IMR-90 (cell line): ENCODE measurements at regions not wholly inside any gene's neighbourhood (a gene's known extent, or its start where the extent isn't known, plus 50 kb on each side); places are given as distances from the start of the nearest gene placed in this dataset.

ENCODE experiments used
- ATAC-seq: fragments of 200-7000 bp; cut with Tn5 transposase; 2 replicates; pipeline ENCODE4 v1.9.1; 2020; ENCODE audit warnings: low read depth, mild to moderate bottlenecking, moderate library complexity
- BruUV-seq: library from RNA; stranded (reverse); fragments of 400-500 nt; replicated peaks from 2 replicates; lab custom pipeline; 2021; lab: Mats Ljungman, UMichigan
- CTCF ChIA-PET: fragments of 300-600 bp; formaldehyde crosslinking; extraction: SDS; loops from one replicate; lab custom pipeline; 2021; ENCODE audit warnings: antibody characterized with exemption; lab: Yijun Ruan, JAX
- POLR2A ChIA-PET: fragments of 300-600 bp; sonication (Branson Sonifier 250); formaldehyde crosslinking; loops from one replicate; lab custom pipeline; 2022; ENCODE audit warnings: antibody characterized with exemption; ENCODE audit not compliant: unreplicated experiment; lab: Charles Lee
- DNase-seq: peaks from one replicate; pipeline ENCODE4 v3.0.0; 2013
- H2AFZ ChIP-seq: replicated peaks from 2 replicates; pipeline ENCODE3; 2013; ENCODE audit warnings: low read length, mild to moderate bottlenecking; ENCODE audit not compliant: poor library complexity
- H2AK5ac ChIP-seq: 2 replicates; pipeline ENCODE4 v1.6.1; 2013; ENCODE audit warnings: low read depth, low read length, inconsistent platforms
- H2AK9ac ChIP-seq: replicated peaks from 2 replicates; pipeline ENCODE3; 2013; ENCODE audit warnings: mild to moderate bottlenecking, low read depth, low read length, moderate library complexity; ENCODE audit not compliant: poor library complexity
- H2BK120ac ChIP-seq: 2 replicates; pipeline ENCODE4 v1.6.1; 2013; ENCODE audit warnings: low read depth, low read length, inconsistent platforms
- H2BK15ac ChIP-seq: 3 replicates; pipeline ENCODE4 v1.6.1; 2013; ENCODE audit warnings: low read depth, low read length, inconsistent platforms
- H2BK20ac ChIP-seq: 2 replicates; pipeline ENCODE4 v1.6.1; 2013; ENCODE audit warnings: low read depth, mild to moderate bottlenecking, inconsistent platforms, low read length, moderate library complexity
- H2BK5ac ChIP-seq: 2 replicates; pipeline ENCODE4 v1.6.1; 2013; ENCODE audit warnings: mild to moderate bottlenecking, low read depth, low read length, inconsistent platforms; ENCODE audit not compliant: poor library complexity, severe bottlenecking
- H3K14ac ChIP-seq: replicated peaks from 2 replicates; pipeline ENCODE4 v1.6.1; 2013; ENCODE audit warnings: low read depth, low read length, inconsistent platforms
- H3K18ac ChIP-seq: 2 replicates; pipeline ENCODE4 v1.6.1; 2013; ENCODE audit warnings: low read depth, low read length, control low read depth
- H3K23ac ChIP-seq: 2 replicates; pipeline ENCODE4 v1.6.1; 2013; ENCODE audit warnings: low read depth, low read length, inconsistent platforms
- H3K27ac ChIP-seq: 2 replicates; pipeline ENCODE4 v1.5.1; 2013; ENCODE audit warnings: mild to moderate bottlenecking, control low read depth, low read length; ENCODE audit not compliant: insufficient read depth
- H3K27me3 ChIP-seq: 2 replicates; pipeline ENCODE4 v1.6.1; 2013; ENCODE audit warnings: low read length; ENCODE audit not compliant: control insufficient read depth, insufficient read depth
- H3K36me3 ChIP-seq: 2 replicates; pipeline ENCODE4 v1.6.1; 2013; ENCODE audit warnings: low read length, mixed read lengths; ENCODE audit not compliant: control insufficient read depth, insufficient read depth
- H3K4ac ChIP-seq: 2 replicates; pipeline ENCODE4 v1.6.1; 2013; ENCODE audit warnings: low read depth, low read length, inconsistent platforms
- H3K4me1 ChIP-seq: 2 replicates; pipeline ENCODE4 v1.6.1; 2013; ENCODE audit warnings: low read length, mixed read lengths; ENCODE audit not compliant: control insufficient read depth, insufficient read depth
- H3K4me2 ChIP-seq: 2 replicates; pipeline ENCODE4 v1.6.1; 2013; ENCODE audit warnings: low read depth, mild to moderate bottlenecking, control low read depth, low read length, moderate library complexity
- H3K4me3 ChIP-seq: 2 replicates; pipeline ENCODE4 v1.5.1; 2013; ENCODE audit warnings: low read depth, mild to moderate bottlenecking, control low read depth, low read length, moderate library complexity; ENCODE audit not compliant: insufficient read depth
- H3K56ac ChIP-seq: 2 replicates; pipeline ENCODE4 v1.6.1; 2013; ENCODE audit warnings: low read length, inconsistent platforms; ENCODE audit not compliant: insufficient read depth; ENCODE audit errors: extremely low read depth
- H3K79me1 ChIP-seq, 2 experiments: 2 replicates each; pipeline ENCODE4 v1.6.1; 2013; ENCODE audit warnings: low read length in 2 of 2, inconsistent platforms in 1 of 2, low read depth in 1 of 2
- H3K9ac ChIP-seq: 2 replicates; pipeline ENCODE4 v1.6.1; 2013; ENCODE audit warnings: low read depth, low read length, control low read depth
- H3K9me1 ChIP-seq: 2 replicates; pipeline ENCODE4 v1.6.1; 2013; ENCODE audit warnings: low read length, inconsistent platforms; ENCODE audit not compliant: insufficient read depth
- H3K9me3 ChIP-seq: 2 replicates; pipeline ENCODE4 v1.6.1; 2013; ENCODE audit warnings: low read length; ENCODE audit not compliant: control insufficient read depth, insufficient read depth
- H4K20me1 ChIP-seq: 2 replicates; pipeline ENCODE4 v1.6.1; 2013; ENCODE audit warnings: low read length, inconsistent platforms; ENCODE audit not compliant: insufficient read depth
- H4K5ac ChIP-seq: 2 replicates; pipeline ENCODE4 v1.6.1; 2013; ENCODE audit warnings: mild to moderate bottlenecking, low read depth, low read length, control low read depth
- H4K8ac ChIP-seq, 2 experiments: 2 replicates each; pipeline ENCODE4 v1.6.1; 2013; ENCODE audit warnings: low read depth in 2 of 2, low read length in 2 of 2, control low read depth in 1 of 2, inconsistent platforms in 1 of 2
- H4K91ac ChIP-seq: 2 replicates; pipeline ENCODE4 v1.6.1; 2013; ENCODE audit warnings: low read depth, low read length, inconsistent platforms; ENCODE audit not compliant: insufficient read depth
- BHLHE40 ChIP-seq: fragments of 150-350 bp; IDR thresholded peaks from 2 replicates; pipeline ENCODE4 v1.6.1; 2016; ENCODE audit warnings: mild to moderate bottlenecking, low read depth, low read length
- CEBPB ChIP-seq: IDR thresholded peaks from 2 replicates; pipeline ENCODE4 v1.6.1; 2012; ENCODE audit warnings: low read depth, low read length, improper control_type of control experiment
- CHD1 ChIP-seq: IDR thresholded peaks from 2 replicates; pipeline ENCODE4 v1.6.1; 2012; ENCODE audit warnings: low read depth, low read length, improper control_type of control experiment
- CTCF ChIP-seq: conservative IDR thresholded peaks from 2 replicates; pipeline ENCODE4 v1.5.1; 2012; ENCODE audit warnings: mild to moderate bottlenecking, low read depth, low read length, improper control_type of control experiment
- FOS ChIP-seq: fragments of 150-350 bp; IDR thresholded peaks from 2 replicates; pipeline ENCODE4 v1.6.1; 2016; ENCODE audit warnings: low read depth, low read length
- MAFK ChIP-seq: IDR thresholded peaks from 2 replicates; pipeline ENCODE4 v1.6.1; 2012; ENCODE audit warnings: low read depth, low read length, improper control_type of control experiment
- MAZ ChIP-seq: IDR thresholded peaks from 2 replicates; pipeline ENCODE4 v1.6.1; 2012; ENCODE audit warnings: low read depth, mild to moderate bottlenecking, low read length, improper control_type of control experiment, moderate library complexity, borderline replicate concordance
- MXI1 ChIP-seq: IDR thresholded peaks from 2 replicates; pipeline ENCODE4 v1.6.1; 2012; ENCODE audit warnings: low read depth, mild to moderate bottlenecking, low read length, moderate library complexity, borderline replicate concordance
- NFE2L2 ChIP-seq: fragments of 150-350 bp; IDR thresholded peaks from 2 replicates; pipeline ENCODE4 v1.6.1; 2016; ENCODE audit warnings: low read depth, mild to moderate bottlenecking, low read length
- POLR2A ChIP-seq: IDR thresholded peaks from 2 replicates; pipeline ENCODE4 v1.6.1; 2012; ENCODE audit warnings: mild to moderate bottlenecking, low read depth, low read length
- RAD21 ChIP-seq: IDR thresholded peaks from 2 replicates; pipeline ENCODE4 v1.6.1; 2012; ENCODE audit warnings: low read length, improper control_type of control experiment
- RCOR1 ChIP-seq: IDR thresholded peaks from 2 replicates; pipeline ENCODE4 v1.6.1; 2012; ENCODE audit warnings: mild to moderate bottlenecking, low read length, improper control_type of control experiment; ENCODE audit not compliant: insufficient replicate concordance
- RFX5 ChIP-seq: IDR thresholded peaks from 2 replicates; pipeline ENCODE4 v1.8.0; 2012; ENCODE audit warnings: low read depth, mild to moderate bottlenecking, low read length, moderate library complexity
- SMC3 ChIP-seq: fragments of 150-350 bp; IDR thresholded peaks from 2 replicates; pipeline ENCODE4 v1.6.1; 2016; ENCODE audit warnings: low read depth, mild to moderate bottlenecking, antibody characterized with exemption, low read length, moderate library complexity
- USF2 ChIP-seq: fragments of 150-350 bp; IDR thresholded peaks from 2 replicates; pipeline ENCODE4 v1.6.1; 2017; ENCODE audit warnings: mild to moderate bottlenecking, antibody characterized with exemption, low read length, low read depth
- dilution Hi-C: fragments of 300-500 bp; cut with HindIII; formaldehyde crosslinking; loops from one replicate; pipeline ENCODE4 v1.14.3; 2018; ENCODE audit warnings: low sequenced_read_pairs; ENCODE audit not compliant: unreplicated experiment
- in situ Hi-C: fragments of 300-500 bp; cut with MboI; formaldehyde crosslinking; loops from 3 replicates; pipeline ENCODE4 v1.14.3; 2019; ENCODE audit warnings: low sequenced_read_pairs, inconsistent platforms, mixed read lengths
- intact Hi-C: fragments of 100-400 bp; cut with micrococcal nuclease; formaldehyde crosslinking; loops from 2 replicates; pipeline ENCODE4 v1.10.0; 2022
- TF ChIP-seq, protein P1 (sequence below): fragments of 150-350 bp; IDR thresholded peaks from 2 replicates; pipeline ENCODE4 v1.6.1; 2016; ENCODE audit warnings: low read depth, mild to moderate bottlenecking, low read length, moderate library complexity, borderline replicate concordance

DNA sequence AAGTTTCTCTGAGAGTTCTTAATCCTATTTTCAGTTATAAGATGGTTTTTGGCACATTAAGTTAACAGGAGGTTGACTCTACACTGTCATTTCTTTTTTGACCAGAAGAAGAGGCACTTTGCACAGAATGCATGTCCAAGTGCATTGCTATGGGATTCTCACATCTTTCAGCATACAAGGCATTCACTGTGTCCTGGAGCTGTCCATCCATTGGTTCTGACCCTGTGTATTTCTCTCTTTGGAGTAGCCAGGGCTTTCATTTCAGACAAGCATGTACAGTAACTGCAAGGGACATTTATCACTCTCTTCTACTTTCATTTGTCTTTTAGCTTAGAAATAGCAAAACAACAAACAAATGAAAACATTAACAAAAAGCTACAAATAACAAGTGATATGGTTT lies 275.1 kb upstream of the IMPG1 start:
- no peak overlapping the region for H3K27ac ChIP-seq
- H3K27me3 ChIP-seq: no peaks in the 10 kb centered on the region
- TF ChIP-seq RAD21 (no peak), USF2 (no peak), RFX5 (no peak), MXI1 (no peak), NFE2L2 (no peak), CHD1 (no peak), POLR2A (no peak), CTCF (no peak), SMC3 (no peak), CEBPB (no peak), BHLHE40 (no peak), MAFK (no peak), FOS (no peak), RCOR1 (no peak), MAZ (no peak)
- TF ChIP-seq, protein P1, sequence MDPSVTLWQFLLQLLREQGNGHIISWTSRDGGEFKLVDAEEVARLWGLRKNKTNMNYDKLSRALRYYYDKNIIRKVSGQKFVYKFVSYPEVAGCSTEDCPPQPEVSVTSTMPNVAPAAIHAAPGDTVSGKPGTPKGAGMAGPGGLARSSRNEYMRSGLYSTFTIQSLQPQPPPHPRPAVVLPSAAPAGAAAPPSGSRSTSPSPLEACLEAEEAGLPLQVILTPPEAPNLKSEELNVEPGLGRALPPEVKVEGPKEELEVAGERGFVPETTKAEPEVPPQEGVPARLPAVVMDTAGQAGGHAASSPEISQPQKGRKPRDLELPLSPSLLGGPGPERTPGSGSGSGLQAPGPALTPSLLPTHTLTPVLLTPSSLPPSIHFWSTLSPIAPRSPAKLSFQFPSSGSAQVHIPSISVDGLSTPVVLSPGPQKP: no peak
- H2AK5ac ChIP-seq: no peak overlapping the region
- H3K9me1 ChIP-seq: no peaks in the 10 kb centered on the region
- no peak overlapping the region for H3K4me3 ChIP-seq
- H3K36me3 ChIP-seq: no peaks in the 10 kb centered on the region
- no peak overlapping the region for H3K4ac ChIP-seq
- H4K8ac ChIP-seq: no peak overlapping the region
- dilution Hi-C loops (no loop called here), in situ Hi-C loops (no loop called here), intact Hi-C loops (no loop called here)
- H2AK9ac ChIP-seq: no peak overlapping the region
- no peaks in the 10 kb centered on the region for H4K20me1 ChIP-seq
- no peak overlapping the region for H4K91ac ChIP-seq
- H3K79me1 ChIP-seq: no peaks in the 10 kb centered on the region
- no peak overlapping the region for H3K18ac ChIP-seq
- DNase-seq (no peak), ATAC-seq (no peak)
- H3K14ac ChIP-seq: no peak overlapping the region
- no peak overlapping the region for H2BK15ac ChIP-seq
- no peak overlapping the region for H2BK5ac ChIP-seq
- no peak overlapping the region for H4K5ac ChIP-seq
- CTCF ChIA-PET: no interaction called here
- no peak overlapping the region for H3K56ac ChIP-seq
- POLR2A ChIA-PET: no interaction called here
- H3K4me2 ChIP-seq: no peak overlapping the region
- no TSS peak for BruUV-seq
- H2BK20ac ChIP-seq: no peak overlapping the region
- H3K4me1 ChIP-seq: no peaks in the 10 kb centered on the region
- H3K9ac ChIP-seq: no peak overlapping the region
- no peak overlapping the region for H3K23ac ChIP-seq
- no peak overlapping the region for H2BK120ac ChIP-seq
- no peak overlapping the region for H2AFZ ChIP-seq
- peaks cover 3% of the 10 kb centered on the region for H3K9me3 ChIP-seq
